H9 (cell line): ENCODE measurements at regions not wholly inside any gene's neighbourhood (a gene's known extent, or its start where the extent isn't known, plus 50 kb on each side); places are given as distances from the start of the nearest gene placed in this dataset.

Source experiments
- DNase-seq: peaks from one replicate; pipeline ENCODE4 v3.0.0-alpha.2; 2017
- H2AFZ ChIP-seq: one replicate; pipeline ENCODE4 v1.6.1; 2013; ENCODE audit warnings: mild to moderate bottlenecking, low read length, control low read depth, moderate library complexity
- H2AK5ac ChIP-seq: 2 replicates; pipeline ENCODE4 v1.6.1; 2013; ENCODE audit warnings: low read length, control low read depth, mixed read lengths; ENCODE audit not compliant: insufficient read length
- H2BK120ac ChIP-seq: one replicate; pipeline ENCODE4 v1.6.1; 2013; ENCODE audit warnings: low read depth, mild to moderate bottlenecking, low read length, control low read depth, inconsistent platforms; ENCODE audit not compliant: poor library complexity, severe bottlenecking
- H2BK12ac ChIP-seq: 2 replicates; pipeline ENCODE4 v1.6.1; 2013; ENCODE audit warnings: low read length, control low read depth, mixed read lengths, low read depth; ENCODE audit not compliant: insufficient read length
- H2BK15ac ChIP-seq: 2 replicates; pipeline ENCODE4 v1.6.1; 2013; ENCODE audit warnings: low read depth, low read length, control low read depth
- H2BK20ac ChIP-seq: one replicate; pipeline ENCODE4 v1.6.1; 2013; ENCODE audit warnings: low read depth, mild to moderate bottlenecking, low read length, control low read depth, inconsistent platforms; ENCODE audit not compliant: poor library complexity, severe bottlenecking
- H2BK5ac ChIP-seq: 2 replicates; pipeline ENCODE4 v1.6.1; 2013; ENCODE audit warnings: low read length, control low read depth, mixed read lengths; ENCODE audit not compliant: insufficient read length
- H3K14ac ChIP-seq: 2 replicates; pipeline ENCODE4 v1.6.1; 2013; ENCODE audit warnings: low read length, control low read depth; ENCODE audit not compliant: insufficient read depth
- H3K18ac ChIP-seq: 2 replicates; pipeline ENCODE4 v1.6.1; 2013; ENCODE audit warnings: low read depth, mild to moderate bottlenecking, mixed read lengths, low read length, control low read depth; ENCODE audit not compliant: insufficient read length
- H3K23ac ChIP-seq: 2 replicates; pipeline ENCODE4 v1.6.1; 2013; ENCODE audit warnings: low read length, control low read depth, mixed read lengths, low read depth; ENCODE audit not compliant: insufficient read length
- H3K23me2 ChIP-seq: 2 replicates; pipeline ENCODE4 v1.6.1; 2013; ENCODE audit warnings: low read depth, mild to moderate bottlenecking, mixed read lengths, low read length, control low read depth; ENCODE audit not compliant: insufficient read length, poor library complexity, severe bottlenecking
- H3K27ac ChIP-seq: 2 replicates; pipeline ENCODE4 v1.5.1; 2013; ENCODE audit warnings: low read length, control low read depth, mixed read lengths, low read depth; ENCODE audit not compliant: insufficient read length
- H3K27me3 ChIP-seq: 2 replicates; pipeline ENCODE4 v1.6.1; 2013; ENCODE audit warnings: low read length, control low read depth, inconsistent platforms; ENCODE audit not compliant: insufficient read depth
- H3K4ac ChIP-seq: 2 replicates; pipeline ENCODE4 v1.6.1; 2013; ENCODE audit warnings: low read depth, mild to moderate bottlenecking, control low read depth, inconsistent platforms, low read length, moderate library complexity
- H3K4me1 ChIP-seq: 2 replicates; pipeline ENCODE4 v1.6.1; 2013; ENCODE audit warnings: low read length, control low read depth, inconsistent platforms; ENCODE audit not compliant: insufficient read depth
- H3K4me2 ChIP-seq: 2 replicates; pipeline ENCODE4 v1.6.1; 2013; ENCODE audit warnings: low read length, control low read depth, mixed read lengths; ENCODE audit not compliant: insufficient read length, insufficient read depth
- H3K56ac ChIP-seq: 2 replicates; pipeline ENCODE4 v1.6.1; 2013; ENCODE audit warnings: low read depth, mild to moderate bottlenecking, mixed read lengths, low read length, control low read depth; ENCODE audit not compliant: insufficient read length
- H3K79me1 ChIP-seq: 2 replicates; pipeline ENCODE4 v1.6.1; 2013; ENCODE audit warnings: low read depth, mild to moderate bottlenecking, moderate library complexity, low read length, control low read depth, inconsistent platforms; ENCODE audit not compliant: insufficient read depth, poor library complexity, severe bottlenecking
- H3K79me2 ChIP-seq: 2 replicates; pipeline ENCODE4 v1.6.1; 2013; ENCODE audit warnings: low read length, control low read depth, inconsistent platforms; ENCODE audit not compliant: insufficient read depth
- H3K9ac ChIP-seq: 2 replicates; pipeline ENCODE4 v1.6.1; 2013; ENCODE audit warnings: low read length, control low read depth, mixed read lengths; ENCODE audit not compliant: insufficient read length; ENCODE audit errors: extremely low read depth
- H3K9me3 ChIP-seq: one replicate; pipeline ENCODE4 v1.6.1; 2013; ENCODE audit warnings: low read depth, low read length, inconsistent platforms; ENCODE audit not compliant: control insufficient read depth
- H3T11ph ChIP-seq: one replicate; pipeline ENCODE4 v1.6.1; 2013; ENCODE audit warnings: mild to moderate bottlenecking, low read length, control low read depth, inconsistent platforms
- H4K20me1 ChIP-seq: one replicate; pipeline ENCODE4 v1.6.1; 2013; ENCODE audit not compliant: control insufficient read depth, insufficient read length, insufficient read depth
- H4K5ac ChIP-seq: 2 replicates; pipeline ENCODE4 v1.6.1; 2013; ENCODE audit warnings: low read depth, mild to moderate bottlenecking, mixed read lengths, low read length, control low read depth; ENCODE audit not compliant: insufficient read length
- H4K8ac ChIP-seq: replicated peaks from 2 replicates; pipeline ENCODE4 v1.6.1; 2013; ENCODE audit warnings: low read length, control low read depth, mixed read lengths, low read depth; ENCODE audit not compliant: insufficient read length
- H4K91ac ChIP-seq: 2 replicates; pipeline ENCODE4 v1.6.1; 2013; ENCODE audit warnings: low read depth, mild to moderate bottlenecking, moderate library complexity, mixed read lengths, low read length, control low read depth; ENCODE audit not compliant: insufficient read length
- H3K27ac Mint-ChIP-seq, 3 experiments: 2 replicates in 2 of 3; 3 replicates in 1 of 3; pipeline ENCODE4 v1.8.0; 2020 to 2021; ENCODE audit warnings: mixed read lengths in 3 of 3, mild to moderate bottlenecking in 1 of 3, moderate library complexity in 1 of 3
- H3K27me3 Mint-ChIP-seq: 2 replicates; pipeline ENCODE4 v1.8.0; 2021; ENCODE audit warnings: low read depth, mild to moderate bottlenecking, moderate library complexity, mixed read lengths
- H3K36me3 Mint-ChIP-seq, 3 experiments: 2 replicates in 2 of 3; 3 replicates in 1 of 3; pipeline ENCODE4 v1.8.0; 2020 to 2021; ENCODE audit warnings: low read depth in 3 of 3, mixed read lengths in 3 of 3; ENCODE audit not compliant: insufficient read depth in 1 of 3
- H3K4me1 Mint-ChIP-seq, 2 experiments: 2 replicates each; pipeline ENCODE4 v1.8.0; 2020; ENCODE audit warnings: mixed read lengths in 2 of 2
- H3K4me3 Mint-ChIP-seq, 2 experiments: 2 replicates in 1 of 2; 3 replicates in 1 of 2; pipeline ENCODE4 v1.8.0; 2020 to 2021; ENCODE audit warnings: mild to moderate bottlenecking in 2 of 2, mixed read lengths in 2 of 2, moderate library complexity in 1 of 2
- H3K9me3 Mint-ChIP-seq, 2 experiments: 2 replicates in 1 of 2; 3 replicates in 1 of 2; pipeline ENCODE4 v1.8.0; 2020; ENCODE audit warnings: mild to moderate bottlenecking in 2 of 2, mixed read lengths in 2 of 2, moderate library complexity in 1 of 2
- WGBS: extraction: QIAGEN DNeasy Blood & Tissue Kit; methylation state at CpG from one replicate; pipeline ENCODE4 v1.1.7; 2013; ENCODE audit warnings: missing lambda C conversion rate, low lambda C conversion rate, mixed read lengths; ENCODE audit not compliant: insufficient read length; ENCODE audit errors: extremely low coverage; 5-methylcytosine and 5-hydroxymethylcytosine counted together
- TF ChIP-seq, protein P1 (sequence below): fragments of 200-600 bp; sonication (generic); conservative IDR thresholded peaks from 3 replicates; pipeline ENCODE4 v1.8.0; 2021; ENCODE audit warnings: antibody characterized with exemption, mild to moderate bottlenecking

DNA sequence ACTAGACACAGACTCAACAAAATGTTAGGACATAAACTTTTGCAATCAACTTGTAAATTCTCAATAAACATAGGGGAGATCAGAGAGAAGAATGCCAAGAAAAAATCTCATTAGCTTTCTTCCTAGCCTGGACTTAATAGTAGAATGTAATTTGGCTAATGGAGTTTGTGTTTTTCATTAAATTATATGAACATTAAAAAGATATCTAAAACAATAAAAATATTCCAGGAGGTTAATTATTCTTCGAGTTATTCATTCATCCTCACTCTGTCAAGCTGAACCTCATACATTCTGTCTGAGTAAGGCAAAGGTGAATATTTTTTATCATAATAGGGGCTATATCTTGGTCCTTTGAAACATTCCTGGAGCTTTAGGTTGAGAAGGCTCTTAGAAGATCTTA, 551.9 kb upstream of the TBX3 start:
- no peak overlapping the region for H3K4ac ChIP-seq
- no peak overlapping the region for H3K56ac ChIP-seq
- no peaks in the 10 kb centered on the region for H3K79me2 ChIP-seq
- no peak overlapping the region for H4K5ac ChIP-seq
- Mint-ChIP-seq H3K27me3 (no peaks in the 10 kb centered on the region; the same call in 1 of the 2 replicates), H3K27ac (no peak overlapping the region), H3K9me3 (no peaks in the 10 kb centered on the region), H3K4me3 (no peak overlapping the region), H3K4me1 (peaks cover 7 to 12% of the 10 kb centered on the region in 2 experiments), H3K36me3 (no peaks in the 10 kb centered on the region)
- no peak overlapping the region for H2AFZ ChIP-seq
- H3T11ph ChIP-seq = no peak overlapping the region
- no peaks in the 10 kb centered on the region for H3K9me3 ChIP-seq
- no peak overlapping the region for H3K27ac ChIP-seq
- no peak overlapping the region for H2BK120ac ChIP-seq
- TF ChIP-seq, protein P1, sequence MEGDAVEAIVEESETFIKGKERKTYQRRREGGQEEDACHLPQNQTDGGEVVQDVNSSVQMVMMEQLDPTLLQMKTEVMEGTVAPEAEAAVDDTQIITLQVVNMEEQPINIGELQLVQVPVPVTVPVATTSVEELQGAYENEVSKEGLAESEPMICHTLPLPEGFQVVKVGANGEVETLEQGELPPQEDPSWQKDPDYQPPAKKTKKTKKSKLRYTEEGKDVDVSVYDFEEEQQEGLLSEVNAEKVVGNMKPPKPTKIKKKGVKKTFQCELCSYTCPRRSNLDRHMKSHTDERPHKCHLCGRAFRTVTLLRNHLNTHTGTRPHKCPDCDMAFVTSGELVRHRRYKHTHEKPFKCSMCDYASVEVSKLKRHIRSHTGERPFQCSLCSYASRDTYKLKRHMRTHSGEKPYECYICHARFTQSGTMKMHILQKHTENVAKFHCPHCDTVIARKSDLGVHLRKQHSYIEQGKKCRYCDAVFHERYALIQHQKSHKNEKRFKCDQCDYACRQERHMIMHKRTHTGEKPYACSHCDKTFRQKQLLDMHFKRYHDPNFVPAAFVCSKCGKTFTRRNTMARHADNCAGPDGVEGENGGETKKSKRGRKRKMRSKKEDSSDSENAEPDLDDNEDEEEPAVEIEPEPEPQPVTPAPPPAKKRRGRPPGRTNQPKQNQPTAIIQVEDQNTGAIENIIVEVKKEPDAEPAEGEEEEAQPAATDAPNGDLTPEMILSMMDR = no peak
- no peak overlapping the region for H2AK5ac ChIP-seq
- H2BK20ac ChIP-seq = no peak overlapping the region
- H3K4me2 ChIP-seq = no peak overlapping the region
- no peak overlapping the region for H3K14ac ChIP-seq
- WGBS = no CpG with 5 or more reads among the region's 1 CpG
- no peaks in the 10 kb centered on the region for H3K23me2 ChIP-seq
- H4K91ac ChIP-seq = no peak overlapping the region
- no peak for DNase-seq
- H3K18ac ChIP-seq = no peak overlapping the region
- no peak overlapping the region for H3K9ac ChIP-seq
- no peak overlapping the region for H2BK15ac ChIP-seq
- no peak overlapping the region for H2BK5ac ChIP-seq
- H4K20me1 ChIP-seq = no peaks in the 10 kb centered on the region
- H3K27me3 ChIP-seq = no peaks in the 10 kb centered on the region
- no peak overlapping the region for H2BK12ac ChIP-seq
- H3K4me1 ChIP-seq = no peaks in the 10 kb centered on the region
- no peaks in the 10 kb centered on the region for H3K79me1 ChIP-seq
- H3K23ac ChIP-seq = no peak overlapping the region
- no peak overlapping the region for H4K8ac ChIP-seq
